AG04449 (cell line): ENCODE measurements at regions not wholly inside any gene's neighbourhood (a gene's known extent, or its start where the extent isn't known, plus 50 kb on each side); places are given as distances from the start of the nearest gene placed in this dataset.

Experiments used
- CTCF ChIA-PET: fragments of 350-600 bp; formaldehyde crosslinking; extraction: SDS; loops from one replicate; lab custom pipeline; 2021; ENCODE audit warnings: antibody characterized with exemption; lab: Yijun Ruan, JAX
- POLR2A ChIA-PET: fragments of 400-600, 350-600 bp; formaldehyde crosslinking; extraction: SDS; loops from one replicate; lab custom pipeline; 2020; ENCODE audit warnings: antibody characterized with exemption, inconsistent platforms; lab: Yijun Ruan, JAX
- DNase-seq: peaks from one replicate; pipeline ENCODE4 v3.0.0-alpha.2; 2010; ENCODE audit warnings: low read depth, low spot score
- H3K4me3 ChIP-seq: 2 replicates; pipeline ENCODE4 v1.5.1; 2011; ENCODE audit warnings: low read depth, mild to moderate bottlenecking, control low read depth, low read length
- TF ChIP-seq, protein P1 (sequence below): IDR thresholded peaks from one replicate; pipeline ENCODE4 v1.5.1; 2011; ENCODE audit warnings: mild to moderate bottlenecking, moderate library complexity, low read length, control low read depth, inconsistent platforms; ENCODE audit not compliant: insufficient read depth; ENCODE audit errors: missing control alignments

DNA sequence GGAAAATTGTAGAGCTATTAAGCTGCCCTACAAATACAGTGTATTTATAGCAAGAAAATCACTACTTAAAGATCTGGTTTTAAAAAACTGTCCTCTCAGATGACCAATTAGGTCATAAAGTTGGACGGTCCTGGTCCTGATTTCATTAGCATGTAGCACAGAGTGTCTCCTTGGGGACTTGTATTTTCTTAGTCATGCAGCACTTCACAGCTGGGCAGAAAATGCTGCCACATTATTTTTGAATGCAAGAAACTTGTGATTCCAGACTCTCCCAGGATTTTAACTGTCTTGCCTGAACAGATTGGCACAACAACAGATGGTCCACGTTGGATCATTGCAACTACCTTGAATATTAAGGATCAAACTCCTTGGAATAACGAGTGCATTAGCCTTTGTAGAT is 348.1 kb upstream of the SGCD start:
- CTCF ChIA-PET = no interaction called here
- POLR2A ChIA-PET = no interaction called here
- H3K4me3 ChIP-seq = no peak overlapping the region
- TF ChIP-seq, protein P1, sequence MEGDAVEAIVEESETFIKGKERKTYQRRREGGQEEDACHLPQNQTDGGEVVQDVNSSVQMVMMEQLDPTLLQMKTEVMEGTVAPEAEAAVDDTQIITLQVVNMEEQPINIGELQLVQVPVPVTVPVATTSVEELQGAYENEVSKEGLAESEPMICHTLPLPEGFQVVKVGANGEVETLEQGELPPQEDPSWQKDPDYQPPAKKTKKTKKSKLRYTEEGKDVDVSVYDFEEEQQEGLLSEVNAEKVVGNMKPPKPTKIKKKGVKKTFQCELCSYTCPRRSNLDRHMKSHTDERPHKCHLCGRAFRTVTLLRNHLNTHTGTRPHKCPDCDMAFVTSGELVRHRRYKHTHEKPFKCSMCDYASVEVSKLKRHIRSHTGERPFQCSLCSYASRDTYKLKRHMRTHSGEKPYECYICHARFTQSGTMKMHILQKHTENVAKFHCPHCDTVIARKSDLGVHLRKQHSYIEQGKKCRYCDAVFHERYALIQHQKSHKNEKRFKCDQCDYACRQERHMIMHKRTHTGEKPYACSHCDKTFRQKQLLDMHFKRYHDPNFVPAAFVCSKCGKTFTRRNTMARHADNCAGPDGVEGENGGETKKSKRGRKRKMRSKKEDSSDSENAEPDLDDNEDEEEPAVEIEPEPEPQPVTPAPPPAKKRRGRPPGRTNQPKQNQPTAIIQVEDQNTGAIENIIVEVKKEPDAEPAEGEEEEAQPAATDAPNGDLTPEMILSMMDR = no peak
- DNase-seq = peak; percentile 3

DNA sequence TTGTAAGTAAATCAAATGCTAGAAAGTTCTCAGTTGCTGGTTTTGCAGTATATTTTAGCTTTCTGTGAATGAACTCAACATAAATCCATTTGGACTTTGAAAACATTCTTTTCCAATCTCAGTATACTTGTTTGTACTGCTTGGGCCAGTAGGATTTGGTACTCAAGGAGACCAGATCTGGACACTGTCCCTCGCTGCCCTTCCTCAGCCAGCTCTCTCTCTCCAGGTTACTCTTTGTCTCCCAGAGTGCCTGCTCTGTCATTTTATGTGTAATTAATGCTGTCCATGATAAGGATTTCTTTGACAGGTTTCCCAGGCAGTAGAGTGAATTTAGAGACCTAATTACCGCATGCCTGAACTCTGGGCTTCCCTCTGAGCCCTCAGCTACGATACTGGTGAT is 344.6 kb upstream of the SGCD start:
- ChIA-PET POLR2A (no interaction called here), CTCF (no interaction called here)
- TF ChIP-seq, protein P1 = no peak
- no peak for DNase-seq
- no peak overlapping the region for H3K4me3 ChIP-seq

DNA sequence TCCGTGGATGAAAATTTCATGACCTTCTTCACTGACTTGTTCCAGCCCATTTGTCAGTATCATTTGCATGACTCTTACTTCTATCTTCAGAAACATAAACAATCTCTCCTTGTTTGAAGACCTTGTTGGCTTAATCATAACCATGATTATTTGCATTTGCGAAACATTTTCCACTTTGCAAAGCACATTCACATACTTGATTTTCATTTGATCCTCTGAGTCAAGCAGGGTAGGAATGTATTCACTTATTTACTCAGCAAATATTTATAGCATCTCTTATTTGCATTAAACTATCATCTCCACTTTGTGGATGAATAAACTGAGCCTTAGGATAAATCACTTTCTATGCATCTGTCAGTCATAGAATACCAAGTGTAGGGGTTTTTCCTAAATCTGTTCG is 343.0 kb upstream of the SGCD start:
- CTCF ChIA-PET = no interaction called here
- H3K4me3 ChIP-seq = no peak overlapping the region
- peak; percentile 69 for DNase-seq
- TF ChIP-seq, protein P1 = no peak
- POLR2A ChIA-PET = no interaction called here

DNA sequence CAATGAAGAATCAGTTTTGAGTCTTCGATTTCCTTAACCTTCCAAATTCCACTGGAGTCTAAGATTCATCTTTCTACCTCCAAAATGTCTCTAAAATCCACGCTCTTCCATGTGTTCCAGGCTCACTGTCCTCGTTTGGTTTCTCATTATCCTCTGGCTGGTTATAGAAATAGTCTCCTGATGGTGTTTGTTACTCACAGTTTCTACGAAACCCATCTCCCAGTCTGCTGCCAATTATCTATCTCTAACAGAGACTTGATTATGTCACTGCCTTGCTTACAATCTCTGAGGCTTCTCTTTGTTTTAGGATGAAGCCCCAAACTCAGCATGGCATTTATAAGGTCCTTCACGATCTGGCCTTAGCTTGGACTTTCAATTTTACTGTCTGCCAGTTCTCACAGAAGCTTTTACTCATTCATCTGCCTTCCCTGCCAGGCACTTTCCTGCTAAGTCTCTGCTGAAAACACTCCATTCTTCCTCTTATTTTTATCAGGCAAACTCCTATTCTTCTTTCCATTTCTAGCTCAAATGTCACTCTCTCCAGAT is 339.6 kb upstream of the SGCD start:
- TF ChIP-seq, protein P1 = no peak
- CTCF ChIA-PET = interaction anchor here (0.9 kb wide), 1 partner anchor 20 kb away, joined by 4 read pairs; no protein-coding TSS in a partner anchor
- POLR2A ChIA-PET = no interaction called here
- H3K4me3 ChIP-seq = no peak overlapping the region
- no peak for DNase-seq

DNA sequence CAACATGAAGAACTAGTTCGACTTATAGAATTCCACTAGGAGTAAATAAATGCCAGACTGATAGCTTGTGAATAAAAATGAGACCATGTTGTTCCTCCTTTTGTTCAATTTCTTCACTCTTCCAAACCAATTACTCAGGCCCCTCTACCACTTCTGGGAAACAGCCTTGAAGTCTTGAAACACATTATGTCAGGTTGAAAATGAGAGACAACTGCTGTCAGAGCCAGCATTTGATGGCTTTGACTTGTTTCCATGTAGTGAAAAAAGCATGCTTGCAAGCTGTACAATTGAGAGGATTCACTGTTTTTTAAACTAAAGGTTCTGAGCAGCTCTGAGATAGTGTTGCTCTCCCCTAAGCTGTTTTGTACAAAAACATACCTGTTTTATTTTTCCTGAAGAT is 337.1 kb upstream of the SGCD start:
- POLR2A ChIA-PET = no interaction called here
- TF ChIP-seq, protein P1 = no peak
- no peak overlapping the region for H3K4me3 ChIP-seq
- CTCF ChIA-PET = no interaction called here
- DNase-seq = no peak

DNA sequence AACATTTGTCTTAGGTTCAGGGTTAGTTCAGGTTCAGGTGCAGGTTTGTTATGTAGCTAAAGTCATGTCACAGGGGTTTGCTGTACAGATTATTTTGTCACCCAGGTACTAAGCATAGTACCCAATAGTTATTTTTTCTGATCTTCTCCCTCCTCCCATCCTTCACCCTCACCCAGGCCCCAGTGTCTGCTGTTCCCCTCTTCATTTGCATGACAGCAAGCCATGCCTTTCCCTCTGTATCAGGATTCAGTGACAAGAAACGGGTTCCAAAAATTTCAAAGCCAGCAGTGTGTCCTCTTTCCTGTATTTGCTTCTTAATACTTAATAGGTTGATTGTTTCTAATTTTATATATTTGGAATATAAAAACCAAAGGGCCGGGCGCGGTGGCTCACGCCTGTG is 330.8 kb upstream of the SGCD start:
- DNase-seq = no peak
- POLR2A ChIA-PET = no interaction called here
- CTCF ChIA-PET = interaction anchor here (1.0 kb wide), 1 partner anchor 14 kb away, joined by 3 read pairs; no protein-coding TSS in a partner anchor
- no peak overlapping the region for H3K4me3 ChIP-seq
- TF ChIP-seq, protein P1 = no peak
